Aorta (tissue), 5 donors: ENCODE measurements at regions not wholly inside any gene's neighbourhood (a gene's known extent, or its start where the extent isn't known, plus 50 kb on each side); places are given as distances from the start of the nearest gene placed in this dataset.

Source experiments
- ATAC-seq: fragments of 200-7000 bp; cut with Tn5 transposase; one replicate; pipeline ENCODE4 v1.9.1; 2022; ENCODE audit warnings: moderate library complexity; ENCODE audit not compliant: low FRiP score
- DNase-seq, 2 donors: peaks; one replicate each; pipeline ENCODE4 v3.0.0-alpha.2; 2020
- H3K27ac ChIP-seq, 2 donors: one replicate each; pipeline ENCODE4 v1.5.1; 2013; ENCODE audit warnings: low read length in 2 of 2, mild to moderate bottlenecking in 2 of 2, moderate library complexity in 2 of 2, control low read depth in 1 of 2, inconsistent platforms in 1 of 2, low read depth in 1 of 2
- H3K27me3 ChIP-seq, 2 donors: one replicate each; pipeline ENCODE4 v1.6.1; 2013; ENCODE audit warnings: control low read depth in 1 of 2, low read length in 1 of 2, mild to moderate bottlenecking in 1 of 2, moderate library complexity in 1 of 2; ENCODE audit not compliant: insufficient read depth in 2 of 2, control insufficient read depth in 1 of 2
- H3K36me3 ChIP-seq, 2 donors: one replicate each; pipeline ENCODE4 v1.6.1; 2013; ENCODE audit warnings: control low read depth in 1 of 2, low read length in 1 of 2, mild to moderate bottlenecking in 1 of 2; ENCODE audit not compliant: insufficient read depth in 2 of 2, control insufficient read depth in 1 of 2
- H3K4me1 ChIP-seq, 2 donors: one replicate each; pipeline ENCODE4 v1.6.1; 2013; ENCODE audit warnings: low read length in 2 of 2, control low read depth in 1 of 2, mild to moderate bottlenecking in 1 of 2, moderate library complexity in 1 of 2; ENCODE audit not compliant: insufficient read depth in 2 of 2, control insufficient read depth in 1 of 2
- H3K4me3 ChIP-seq, 2 donors: one replicate each; pipeline ENCODE4 v1.5.1; 2013; ENCODE audit warnings: low read length in 2 of 2, control low read depth in 1 of 2, mild to moderate bottlenecking in 1 of 2
- H3K9me3 ChIP-seq: one replicate; pipeline ENCODE4 v1.6.1; 2013; ENCODE audit warnings: mild to moderate bottlenecking, low read length; ENCODE audit not compliant: control insufficient read depth
- WGBS, 2 donors: extraction: QIAGEN DNeasy Blood & Tissue Kit; methylation state at CpG; one replicate each; pipeline ENCODE4 v1.1.7; 2013; 5-methylcytosine and 5-hydroxymethylcytosine counted together
- intact Hi-C, 2 donors: fragments of 100-400 bp; cut with DNase I; formaldehyde crosslinking; loops; one replicate each; pipeline versions ENCODE4 v1.14.2 to v1.15.0; 2022
- donor health status: healthy with polysubstance abuse.
- donor health status: Bipolar disorder and iron deficiency.
- donor health status: DM: no; HTN: no; CAD: no.
- donor health status: DM: no; HTN: no; CAD: no.
- donor health status: DM: yes; HTN: yes; CAD: no.

DNA sequence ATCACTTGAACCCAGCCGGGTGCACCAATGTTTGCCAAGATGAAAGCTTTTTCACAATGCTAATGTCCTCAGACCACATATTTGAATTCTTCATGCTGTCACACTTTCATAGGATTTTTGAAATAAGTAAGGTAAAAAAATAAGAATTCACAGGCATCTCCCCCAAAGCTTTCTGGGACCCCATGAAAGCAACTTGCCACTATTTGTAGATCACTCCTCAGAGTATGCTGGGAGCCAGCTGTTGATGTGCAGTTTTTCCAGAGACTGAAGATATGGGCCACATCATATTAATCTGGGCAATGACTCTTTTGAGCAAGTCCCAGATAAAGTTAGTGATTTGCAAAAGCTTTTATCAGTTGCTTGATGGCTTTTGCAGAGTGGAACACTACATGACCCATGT, 507.9 kb downstream of the RASEF start:
- intact Hi-C loops = no loop called here

DNA sequence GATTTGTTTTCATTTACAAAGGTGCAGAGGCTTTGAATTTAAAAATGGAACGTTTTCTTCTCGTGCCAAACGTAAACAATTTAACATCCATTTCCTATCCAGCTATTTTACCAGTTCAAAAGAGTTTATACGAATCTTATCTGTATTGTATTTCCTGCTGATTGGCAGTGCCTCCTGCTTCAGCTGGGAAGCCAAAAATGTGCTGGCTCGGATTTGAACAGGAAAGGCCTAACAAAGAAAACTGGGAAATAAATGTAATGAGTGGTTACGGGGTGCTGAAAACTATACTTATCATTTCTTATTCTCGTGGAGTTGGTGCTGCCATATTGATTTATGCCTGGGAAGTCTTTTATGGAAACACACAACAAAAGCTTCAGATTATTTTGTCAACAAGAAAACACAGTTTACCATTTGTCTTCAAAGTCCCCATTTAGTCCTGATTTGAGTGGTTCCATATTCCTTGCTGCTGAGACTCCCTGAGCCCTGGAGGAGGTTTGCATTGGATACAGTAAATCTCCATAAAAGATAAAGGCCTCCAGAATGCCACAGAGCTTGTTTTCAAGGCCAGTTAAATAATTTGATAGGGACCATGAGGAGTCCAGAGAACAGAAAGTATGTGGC, 507.4 kb downstream of the RASEF start:
- ATAC-seq (no peak), DNase-seq (no peak)
- WGBS, 2 donors = 2 to 4% methylated on average over 7 of the region's 7 CpGs
- H3K9me3 ChIP-seq = no peaks in the 10 kb centered on the region
- no peak overlapping the region for H3K4me3 ChIP-seq
- H3K27me3 ChIP-seq = no peaks in the 10 kb centered on the region
- H3K4me1 ChIP-seq = peaks cover 0 to 3% of the 10 kb centered on the region in 2 donors
- intact Hi-C loops = no loop called here
- H3K36me3 ChIP-seq = no peaks in the 10 kb centered on the region
- no peak overlapping the region for H3K27ac ChIP-seq

More for the DNA sequence above, 507.9 kb downstream of the RASEF start:
- H3K36me3 ChIP-seq = no peaks in the 10 kb centered on the region
- WGBS, 2 donors = 18 to 36% methylated on average over 1 of the region's 1 CpG
- ATAC-seq (no peak), DNase-seq (no peak)
- no peak overlapping the region for H3K27ac ChIP-seq
- no peaks in the 10 kb centered on the region for H3K9me3 ChIP-seq
- no peak overlapping the region for H3K4me3 ChIP-seq
- H3K4me1 ChIP-seq = peaks cover 0 to 3% of the 10 kb centered on the region in 2 donors
- no peaks in the 10 kb centered on the region for H3K27me3 ChIP-seq

DNA sequence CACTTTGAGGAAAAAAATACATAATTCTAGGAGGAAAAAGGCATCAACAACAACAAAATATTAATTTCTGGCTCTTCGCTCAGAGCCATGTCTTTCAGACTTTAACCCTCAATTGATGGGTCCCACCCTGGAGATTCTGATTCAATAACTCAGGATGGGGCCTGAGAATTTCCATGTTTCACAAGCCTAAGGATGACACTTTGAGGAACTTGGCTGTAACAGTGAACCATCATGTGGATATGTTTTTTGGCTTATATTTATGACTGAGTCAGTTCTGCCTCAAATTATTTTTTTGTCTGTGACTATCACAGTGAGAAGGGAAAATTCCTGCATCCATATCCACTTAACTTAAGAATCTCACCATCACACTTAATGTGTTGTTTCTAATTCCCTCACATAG, 504.6 kb downstream of the RASEF start:
- ATAC-seq (no peak), DNase-seq (no peak)
- intact Hi-C loops = no loop called here
- H3K27ac ChIP-seq = no peak overlapping the region
- H3K4me3 ChIP-seq = no peak overlapping the region
- H3K27me3 ChIP-seq = no peaks in the 10 kb centered on the region
- 98 to 100% methylated on average over 1 of the region's 1 CpG for WGBS, 2 donors
- no peaks in the 10 kb centered on the region for H3K36me3 ChIP-seq
- H3K9me3 ChIP-seq = no peaks in the 10 kb centered on the region
- peaks cover 0 to 3% of the 10 kb centered on the region in 2 donors for H3K4me1 ChIP-seq

DNA sequence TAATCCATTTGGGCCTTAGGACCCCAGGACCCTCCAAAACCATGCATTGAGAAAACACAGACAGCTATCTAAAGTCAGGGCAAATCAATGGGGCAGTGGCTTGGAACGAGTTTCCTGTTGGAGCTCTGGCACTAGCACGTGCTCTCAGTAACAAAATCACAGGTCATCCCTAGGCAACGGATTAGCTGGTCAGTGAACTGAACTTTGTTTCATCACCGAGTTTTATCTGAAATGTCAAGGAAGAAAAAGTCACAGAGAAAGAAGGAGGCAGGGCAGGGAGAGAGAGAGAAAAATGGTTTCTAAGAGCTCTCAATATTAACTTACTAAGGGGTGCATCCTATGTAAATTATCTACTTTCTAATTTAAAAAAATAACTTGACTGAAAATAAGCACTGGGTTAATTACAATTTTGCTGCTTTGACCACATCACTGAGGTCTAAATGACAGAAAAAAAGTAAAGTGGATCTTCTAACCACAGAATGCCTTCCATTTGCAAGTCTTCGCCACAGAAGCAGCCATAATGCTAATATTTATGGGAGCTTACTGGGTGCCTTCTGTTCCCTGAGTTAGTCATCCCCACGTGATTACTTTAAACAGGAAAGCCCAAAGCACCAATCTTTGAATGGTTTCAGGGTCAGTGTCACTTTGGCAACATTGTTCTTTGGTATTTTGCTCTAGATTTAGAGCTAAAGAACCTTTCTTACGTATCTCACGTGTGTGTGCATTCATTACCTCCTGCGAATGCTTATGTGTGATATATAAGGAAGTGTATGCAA, 503.9 kb downstream of the RASEF start:
- Histone ChIP-seq H3K27me3 (no peaks in the 10 kb centered on the region), H3K36me3 (no peaks in the 10 kb centered on the region), H3K4me1 (peaks cover 0 to 3% of the 10 kb centered on the region in 2 donors), H3K4me3 (no peak overlapping the region), H3K27ac (no peak overlapping the region), H3K9me3 (no peaks in the 10 kb centered on the region)
- 92 to 93% methylated on average over 9 of the region's 9 CpGs for WGBS, 2 donors
- intact Hi-C loops = no loop called here
- DNase-seq (no peak), ATAC-seq (no peak)

- intact Hi-C loops = no loop called here
- no peak overlapping the region for H3K27ac ChIP-seq
- ATAC-seq (no peak), DNase-seq (no peak)
- WGBS, 2 donors = 98 to 100% methylated on average over 1 of the region's 1 CpG
- H3K36me3 ChIP-seq = no peaks in the 10 kb centered on the region
- no peaks in the 10 kb centered on the region for H3K9me3 ChIP-seq
- H3K4me3 ChIP-seq = no peak overlapping the region
- H3K27me3 ChIP-seq = no peaks in the 10 kb centered on the region
- peaks cover 0 to 2% of the 10 kb centered on the region in 2 donors for H3K4me1 ChIP-seq
Measured at GRCh38 chr9:82560036-82560435, 502.9 kb downstream of the RASEF start.

- Histone ChIP-seq H3K27ac (no peak overlapping the region), H3K27me3 (no peaks in the 10 kb centered on the region), H3K4me3 (no peak overlapping the region), H3K9me3 (no peaks in the 10 kb centered on the region), H3K4me1 (no peaks in the 10 kb centered on the region), H3K36me3 (no peaks in the 10 kb centered on the region)
- WGBS, 2 donors = 91% methylated on average over 9 of the region's 9 CpGs
- ATAC-seq = no peak
- DNase-seq = no peak
- intact Hi-C loops = no loop called here
Measured at GRCh38 chr9:82560457-82560904, 502.5 kb downstream of the RASEF start.

- DNase-seq = no peak
- Histone ChIP-seq H3K4me1 (no peaks in the 10 kb centered on the region), H3K4me3 (no peak overlapping the region), H3K36me3 (no peaks in the 10 kb centered on the region), H3K27ac (no peak overlapping the region), H3K27me3 (no peaks in the 10 kb centered on the region), H3K9me3 (no peaks in the 10 kb centered on the region)
- intact Hi-C loops = no loop called here
- ATAC-seq = no peak
- 89 to 97% methylated on average over 2 of the region's 2 CpGs for WGBS, 2 donors
Measured at GRCh38 chr9:82563094-82563493, 499.8 kb downstream of the RASEF start.

DNA sequence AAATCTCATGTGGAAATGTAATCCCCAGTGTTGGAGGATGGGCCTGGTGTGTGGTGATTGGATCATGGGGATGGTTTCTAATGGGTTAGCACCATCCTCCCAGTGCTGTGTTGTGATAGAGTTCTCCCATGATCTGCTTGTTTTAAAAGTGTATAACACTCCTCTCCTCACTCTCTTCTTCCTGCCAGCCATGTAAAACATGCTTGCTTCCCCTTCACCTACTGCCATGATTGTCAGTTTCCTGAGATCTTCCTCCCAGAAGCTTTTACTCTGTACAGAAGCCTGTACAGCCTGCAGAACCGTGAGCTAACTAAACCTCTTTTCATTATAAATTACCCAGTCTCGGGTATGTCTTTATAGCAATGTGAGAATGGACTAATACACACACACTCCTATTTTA, 499.1 kb downstream of the RASEF start:
- no peaks in the 10 kb centered on the region for H3K36me3 ChIP-seq
- DNase-seq = no peak
- WGBS, 2 donors = 91 to 95% methylated on average over 2 of the region's 2 CpGs
- H3K4me1 ChIP-seq = no peaks in the 10 kb centered on the region
- no peak overlapping the region for H3K4me3 ChIP-seq
- no peaks in the 10 kb centered on the region for H3K27me3 ChIP-seq
- H3K9me3 ChIP-seq = no peaks in the 10 kb centered on the region
- ATAC-seq = no peak
- no peak overlapping the region for H3K27ac ChIP-seq
- intact Hi-C loops = no loop called here
